ENCODE measurements at regions not wholly inside any gene's neighbourhood (a gene's known extent, or its start where the extent isn't known, plus 50 kb on each side); places are given as distances from the start of the nearest gene placed in this dataset.

- Histone ChIP-seq H3K4me3 (no peak overlapping the region), H3K27ac (no peak overlapping the region), H3K36me3 (no peaks in the 10 kb centered on the region), H3K27me3 (no peaks in the 10 kb centered on the region), H3K9me3 (no peaks in the 10 kb centered on the region), H3K4me1 (no peaks in the 10 kb centered on the region)
- TF ChIP-seq CTCF (IDR thresholded peaks at IDR 0.05), result no peak
- DNase-seq (ENCODE audit: low spot score in 2 of 2), result no peak
- intact Hi-C loops (cut with DNase I), result no loop called here
These were observed 54.7 kb upstream of the PIEZO2 start for GRCh38 chr18:11204020-11204419.

GRCh38 chr18:11199477-11199876 lies 50.1 kb upstream of the PIEZO2 start:
- Histone ChIP-seq H3K36me3 (no peaks in the 10 kb centered on the region), H3K4me1 (no peaks in the 10 kb centered on the region), H3K4me3 (no peak overlapping the region), H3K27ac (no peak overlapping the region), H3K9me3 (no peaks in the 10 kb centered on the region), H3K27me3 (no peaks in the 10 kb centered on the region)
- TF ChIP-seq CTCF (IDR thresholded peaks at IDR 0.05), result no peak
- no peak for DNase-seq (ENCODE audit: low spot score in 2 of 2)
- intact Hi-C loops (cut with DNase I), result no loop called here
